CD8-positive, alpha-beta memory T cell (primary cell): ENCODE measurements at regions not wholly inside any gene's neighbourhood (a gene's known extent, or its start where the extent isn't known, plus 50 kb on each side); places are given as distances from the start of the nearest gene placed in this dataset.

Experiments used
- CTCF ChIA-PET: fragments of 350-600 bp; sonication (Branson Sonifier 250); formaldehyde crosslinking; loops from one replicate; lab custom pipeline; 2021; ENCODE audit warnings: antibody characterized with exemption; lab: Charles Lee
- POLR2A ChIA-PET: fragments of 350-600 bp; sonication (Branson Sonifier 250); formaldehyde crosslinking; loops from one replicate; lab custom pipeline; 2021; ENCODE audit warnings: antibody characterized with exemption; lab: Charles Lee
- DNase-seq, 5 donors: peaks; one replicate each; pipeline versions ENCODE4 v3.0.0 to v3.0.0-alpha.2; 2020 to 2022; ENCODE audit warnings: mixed read lengths in 1 of 5
- H3K27ac ChIP-seq: one replicate; pipeline ENCODE4 v1.7.0; 2013; ENCODE audit warnings: low read depth, mild to moderate bottlenecking, low read length, moderate library complexity
- H3K27me3 ChIP-seq: 2 replicates; pipeline ENCODE4 v1.7.0; 2013; ENCODE audit warnings: low read length, mild to moderate bottlenecking; ENCODE audit not compliant: insufficient read depth, poor library complexity, severe bottlenecking
- H3K36me3 ChIP-seq: 2 replicates; pipeline ENCODE4 v1.7.0; 2013; ENCODE audit warnings: mild to moderate bottlenecking, low read length, moderate library complexity; ENCODE audit not compliant: insufficient read depth
- H3K4me1 ChIP-seq: 2 replicates; pipeline ENCODE4 v1.7.0; 2013; ENCODE audit warnings: mild to moderate bottlenecking, low read length, moderate library complexity; ENCODE audit not compliant: insufficient read depth
- H3K4me3 ChIP-seq: 2 replicates; pipeline ENCODE4 v1.7.0; 2013; ENCODE audit warnings: mild to moderate bottlenecking, low read length
- H3K9me3 ChIP-seq: 2 replicates; pipeline ENCODE4 v1.7.0; 2013; ENCODE audit warnings: mild to moderate bottlenecking, low read length
- H3K27ac Mint-ChIP-seq, 8 donors: one replicate each; pipeline ENCODE4 v1.8.0; 2020 to 2021; ENCODE audit warnings: mixed read lengths in 8 of 8, mild to moderate bottlenecking in 6 of 8, inconsistent platforms in 3 of 8, moderate library complexity in 3 of 8
- H3K27me3 Mint-ChIP-seq, 2 donors: one replicate each; pipeline ENCODE4 v1.8.0; 2020 to 2021; ENCODE audit warnings: mixed read lengths in 2 of 2, mild to moderate bottlenecking in 1 of 2, moderate library complexity in 1 of 2
- H3K36me3 Mint-ChIP-seq, 3 donors: one replicate each; pipeline ENCODE4 v1.8.0; 2020 to 2021; ENCODE audit warnings: mixed read lengths in 3 of 3, inconsistent platforms in 1 of 3, mild to moderate bottlenecking in 1 of 3
- H3K4me1 Mint-ChIP-seq, 3 donors: one replicate each; pipeline ENCODE4 v1.8.0; 2020 to 2021; ENCODE audit warnings: mixed read lengths in 3 of 3, inconsistent platforms in 1 of 3, mild to moderate bottlenecking in 1 of 3
- H3K4me3 Mint-ChIP-seq, 7 donors: one replicate each; pipeline ENCODE4 v1.8.0; 2020 to 2021; ENCODE audit warnings: mixed read lengths in 7 of 7, mild to moderate bottlenecking in 6 of 7, moderate library complexity in 4 of 7, inconsistent platforms in 2 of 7
- H3K9me3 Mint-ChIP-seq, 5 donors: one replicate each; pipeline ENCODE4 v1.8.0; 2020 to 2022; ENCODE audit warnings: mixed read lengths in 5 of 5, mild to moderate bottlenecking in 3 of 5, moderate library complexity in 2 of 5, inconsistent platforms in 1 of 5

- H3K27ac ChIP-seq: no peak overlapping the region
- H3K27me3 Mint-ChIP-seq: peaks cover 4 to 10% of the 10 kb centered on the region in 2 donors
- H3K4me3 ChIP-seq: no peak overlapping the region
- no peaks in the 10 kb centered on the region for H3K36me3 Mint-ChIP-seq
- ChIA-PET POLR2A (no interaction called here), CTCF (no interaction called here)
- H3K4me1 Mint-ChIP-seq: peaks cover 8 to 15% (median 15%) of the 10 kb centered on the region in 3 donors
- DNase-seq: no peak
- H3K27ac Mint-ChIP-seq: no peak overlapping the region
- H3K4me1 ChIP-seq: peaks cover 9% of the 10 kb centered on the region
- no peaks in the 10 kb centered on the region for H3K27me3 ChIP-seq
- H3K9me3 ChIP-seq: no peaks in the 10 kb centered on the region
- no peaks in the 10 kb centered on the region for H3K36me3 ChIP-seq
- no peaks in the 10 kb centered on the region for H3K9me3 Mint-ChIP-seq
- no peak overlapping the region for H3K4me3 Mint-ChIP-seq
Observed at GRCh38 chr4:83658806-83659205, 122.9 kb downstream of the GPAT3 start.

- Histone ChIP-seq H3K9me3 (no peaks in the 10 kb centered on the region), H3K36me3 (no peaks in the 10 kb centered on the region), H3K27me3 (no peaks in the 10 kb centered on the region), H3K27ac (no peak overlapping the region), H3K4me1 (peaks cover 9% of the 10 kb centered on the region), H3K4me3 (no peak overlapping the region)
- DNase-seq: no peak
- H3K36me3 Mint-ChIP-seq: no peaks in the 10 kb centered on the region
- no peaks in the 10 kb centered on the region for H3K9me3 Mint-ChIP-seq
- POLR2A ChIA-PET: no interaction called here
- peaks cover 8 to 15% (median 15%) of the 10 kb centered on the region in 3 donors for H3K4me1 Mint-ChIP-seq
- peaks cover 4 to 20% of the 10 kb centered on the region in 2 donors for H3K27me3 Mint-ChIP-seq
- CTCF ChIA-PET: interaction anchor here (1.4 to 3.7 kb wide), 2 partner anchors 13 to 148 kb away, joined by 4 to 19 read pairs; no protein-coding TSS in a partner anchor
- H3K4me3 Mint-ChIP-seq: peak overlapping the region in 1 of 7 donors; percentile 49
- no peak overlapping the region for H3K27ac Mint-ChIP-seq
Observed at GRCh38 chr4:83657336-83657735, 121.4 kb downstream of the GPAT3 start.
